ENCODE measurements at regions not wholly inside any gene's neighbourhood (a gene's known extent, or its start where the extent isn't known, plus 50 kb on each side); places are given as distances from the start of the nearest gene placed in this dataset.

GRCh38 chr17:13428611-13429042 lies 173.1 kb downstream of the HS3ST3A1 start:
- DNase-seq = no peak
- H3K27me3 ChIP-seq = no peaks in the 10 kb centered on the region
- no peak overlapping the region for H3K27ac ChIP-seq
- no peak for TF ChIP-seq CTCF (IDR thresholded peaks at IDR 0.05)
- no peaks in the 10 kb centered on the region for H3K36me3 ChIP-seq
- no peaks in the 10 kb centered on the region for H3K4me1 ChIP-seq
- no peak overlapping the region for H3K4me3 ChIP-seq
- no peaks in the 10 kb centered on the region for H3K9me3 ChIP-seq
- intact Hi-C loops (cut with DNase I) = no loop called here
- no peak for ATAC-seq

- no peak for ATAC-seq
- no peak overlapping the region for H3K27ac ChIP-seq
- no peak for TF ChIP-seq CTCF (IDR thresholded peaks at IDR 0.05)
- H3K4me3 ChIP-seq = no peak overlapping the region
- no peaks in the 10 kb centered on the region for H3K27me3 ChIP-seq
- no peaks in the 10 kb centered on the region for H3K9me3 ChIP-seq
- H3K4me1 ChIP-seq = no peaks in the 10 kb centered on the region
- no peak for DNase-seq
- intact Hi-C loops (cut with DNase I) = no loop called here
- no peaks in the 10 kb centered on the region for H3K36me3 ChIP-seq
Measured at GRCh38 chr17:13426991-13427390, 174.7 kb downstream of the HS3ST3A1 start.

- intact Hi-C loops (cut with DNase I) = no loop called here
- no peaks in the 10 kb centered on the region for H3K9me3 ChIP-seq
- no peak for ATAC-seq
- TF ChIP-seq CTCF (IDR thresholded peaks at IDR 0.05) = no peak
- H3K4me1 ChIP-seq = peaks cover 3% of the 10 kb centered on the region
- H3K4me3 ChIP-seq = no peak overlapping the region
- H3K27ac ChIP-seq = no peak overlapping the region
- H3K36me3 ChIP-seq = no peaks in the 10 kb centered on the region
- no peaks in the 10 kb centered on the region for H3K27me3 ChIP-seq
- DNase-seq = no peak
Measured at GRCh38 chr17:13425390-13425789, 176.3 kb downstream of the HS3ST3A1 start.

- no peak for ATAC-seq
- H3K36me3 ChIP-seq = no peaks in the 10 kb centered on the region
Measured at GRCh38 chr17:13421581-13422130, 180.1 kb downstream of the HS3ST3A1 start.

GRCh38 chr17:13420878-13421277 lies 180.9 kb downstream of the HS3ST3A1 start:
- no peak for TF ChIP-seq CTCF (IDR thresholded peaks at IDR 0.05)
- H3K36me3 ChIP-seq = no peaks in the 10 kb centered on the region
- DNase-seq (no peak), ATAC-seq (peak; percentile 81)
- peaks cover 21% of the 10 kb centered on the region for H3K4me1 ChIP-seq
- intact Hi-C loops (cut with DNase I) = no loop called here
- H3K9me3 ChIP-seq = no peaks in the 10 kb centered on the region
- H3K27ac ChIP-seq = peak overlapping the region; percentile 52
- no peaks in the 10 kb centered on the region for H3K27me3 ChIP-seq
- no peak overlapping the region for H3K4me3 ChIP-seq

More at GRCh38 chr17:13421581-13422130, 180.1 kb downstream of the HS3ST3A1 start:
- no peak for DNase-seq
- Histone ChIP-seq H3K27me3 (no peaks in the 10 kb centered on the region), H3K4me3 (no peak overlapping the region), H3K9me3 (no peaks in the 10 kb centered on the region), H3K4me1 (peaks cover 13% of the 10 kb centered on the region), H3K27ac (no peak overlapping the region)
- no peak for TF ChIP-seq CTCF (IDR thresholded peaks at IDR 0.05)
- intact Hi-C loops (cut with DNase I) = no loop called here

GRCh38 chr17:13420418-13420826 lies 181.3 kb downstream of the HS3ST3A1 start:
- intact Hi-C loops (cut with DNase I) = no loop called here
- no peaks in the 10 kb centered on the region for H3K36me3 ChIP-seq
- H3K4me3 ChIP-seq = no peak overlapping the region
- ATAC-seq (peak; percentile 70), DNase-seq (no peak)
- TF ChIP-seq CTCF (IDR thresholded peaks at IDR 0.05) = no peak
- peaks cover 25% of the 10 kb centered on the region for H3K4me1 ChIP-seq
- H3K27me3 ChIP-seq = no peaks in the 10 kb centered on the region
- H3K9me3 ChIP-seq = no peaks in the 10 kb centered on the region
- peak overlapping the region; percentile 52 for H3K27ac ChIP-seq

All from upper lobe of right lung (tissue), 1 donor.